GM21390 (cell line): ENCODE measurements at regions not wholly inside any gene's neighbourhood (a gene's known extent, or its start where the extent isn't known, plus 50 kb on each side); places are given as distances from the start of the nearest gene placed in this dataset.

Experiments used
- ATAC-seq: cut with Tn5 transposase; IDR thresholded peaks from one replicate; pipeline ENCODE4 v1.9.1; 2021; ENCODE audit not compliant: unreplicated experiment

DNA sequence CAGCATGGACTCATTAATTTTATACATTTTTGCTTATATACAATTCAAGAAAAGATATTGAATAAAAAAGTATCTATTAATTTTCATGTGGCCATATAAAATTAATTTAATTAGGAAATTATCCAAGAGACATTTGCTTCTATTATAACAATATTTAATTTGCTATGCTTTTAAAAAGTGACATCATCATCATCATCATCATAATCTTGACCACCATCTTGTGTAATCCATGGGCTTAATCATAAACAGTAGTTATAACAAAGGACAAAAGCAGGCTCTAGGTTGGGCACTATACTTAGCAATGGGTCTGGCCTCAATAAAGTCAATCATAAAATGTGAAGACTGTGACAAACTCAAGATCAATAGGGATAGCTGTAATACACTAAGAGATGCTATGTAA lies 1031.6 kb downstream of the SLITRK1 start:
- ATAC-seq = no peak

DNA sequence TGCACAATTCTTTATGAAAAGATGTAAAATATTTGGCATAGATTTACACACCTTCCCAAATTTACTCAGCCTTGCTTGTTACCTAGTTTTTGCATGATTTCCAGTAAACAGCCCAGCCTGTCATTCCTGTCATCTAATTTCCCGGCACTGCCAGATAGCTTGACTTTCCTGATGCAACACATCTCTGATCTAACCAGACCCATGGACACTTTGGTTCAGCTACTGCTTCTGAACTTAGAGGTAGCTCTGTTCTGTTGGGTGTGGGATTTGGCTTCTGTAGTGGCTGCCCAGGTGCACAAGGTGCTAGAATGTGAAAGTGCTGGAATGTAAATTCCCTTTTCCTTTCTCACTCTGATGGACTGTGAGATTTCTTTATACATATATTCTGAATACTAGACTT lies 1033.5 kb downstream of the SLITRK1 start:
- ATAC-seq = no peak

DNA sequence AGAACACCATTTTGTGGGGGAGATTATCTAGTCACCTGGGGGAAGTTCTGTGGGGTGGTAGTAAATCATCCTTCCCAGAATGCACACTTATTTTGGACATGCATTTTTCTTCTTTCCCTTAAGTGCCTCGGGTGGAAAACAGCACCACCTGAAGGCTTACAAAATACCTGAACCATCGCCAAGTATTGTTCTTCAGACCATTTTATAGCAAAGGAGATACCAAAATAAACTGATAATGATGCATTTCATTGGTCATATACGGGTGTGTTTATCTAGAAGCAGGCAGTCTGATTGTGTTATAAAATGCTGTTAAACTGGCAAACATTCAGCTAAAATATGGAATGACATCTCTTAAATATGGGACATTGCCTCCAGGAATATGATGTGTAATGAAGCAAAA lies 1034.7 kb downstream of the SLITRK1 start:
- ATAC-seq = no peak

GRCh38 chr13:82833923-82834322 lies 1048.4 kb downstream of the SLITRK1 start:
- ATAC-seq = no peak

DNA sequence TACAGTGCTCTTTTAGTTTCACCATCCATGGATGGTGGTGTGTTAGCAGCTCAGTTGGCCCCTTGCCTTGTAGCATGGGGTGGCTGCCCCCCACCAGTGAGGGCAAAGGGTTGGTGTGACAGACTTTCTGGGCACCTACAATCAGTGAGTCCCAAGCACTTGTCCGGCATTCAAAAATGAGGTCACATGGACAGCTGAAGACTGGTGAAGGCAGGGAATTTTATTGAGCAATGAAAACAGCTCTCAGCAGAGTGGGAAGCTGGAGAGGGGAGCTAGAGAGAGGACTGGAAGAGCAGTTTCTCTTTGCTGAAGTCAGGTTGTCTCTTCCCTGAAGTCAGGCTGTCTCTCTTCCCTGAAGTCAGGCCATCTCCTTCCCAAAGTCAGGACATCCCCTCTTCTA lies 1053.2 kb downstream of the SLITRK1 start:
- no peak for ATAC-seq

GRCh38 chr13:82827724-82828123 lies 1054.5 kb downstream of the SLITRK1 start:
- no peak for ATAC-seq

DNA sequence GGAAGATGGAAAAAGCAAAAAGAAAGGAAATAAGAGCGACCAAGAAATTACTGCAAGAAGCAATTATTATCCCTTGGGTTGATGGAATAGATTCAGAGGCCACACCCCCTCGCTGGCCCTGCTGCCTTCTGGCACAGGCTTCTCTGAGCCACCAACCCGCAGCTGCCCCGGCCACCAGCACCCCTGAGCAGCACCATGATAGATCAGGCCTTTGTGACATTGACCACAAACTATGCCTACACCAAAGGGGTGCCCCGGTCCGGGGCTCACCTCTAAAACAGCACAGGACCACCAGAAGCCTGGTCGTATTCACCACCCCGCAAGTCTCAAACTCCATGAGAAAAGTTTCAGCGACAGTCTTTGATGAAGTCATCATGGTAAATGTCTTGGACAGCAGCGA lies 1059.3 kb downstream of the SLITRK1 start:
- ATAC-seq = no peak

- ATAC-seq = no peak
Measured at GRCh38 chr13:82817133-82817532, 1065.1 kb downstream of the SLITRK1 start.

GRCh38 chr13:82815791-82816190 lies 1066.5 kb downstream of the SLITRK1 start:
- no peak for ATAC-seq

- no peak for ATAC-seq
Measured at GRCh38 chr13:82803341-82803740, 1078.9 kb downstream of the SLITRK1 start.

- no peak for ATAC-seq
Measured at GRCh38 chr13:82802528-82802927, 1079.7 kb downstream of the SLITRK1 start.

DNA sequence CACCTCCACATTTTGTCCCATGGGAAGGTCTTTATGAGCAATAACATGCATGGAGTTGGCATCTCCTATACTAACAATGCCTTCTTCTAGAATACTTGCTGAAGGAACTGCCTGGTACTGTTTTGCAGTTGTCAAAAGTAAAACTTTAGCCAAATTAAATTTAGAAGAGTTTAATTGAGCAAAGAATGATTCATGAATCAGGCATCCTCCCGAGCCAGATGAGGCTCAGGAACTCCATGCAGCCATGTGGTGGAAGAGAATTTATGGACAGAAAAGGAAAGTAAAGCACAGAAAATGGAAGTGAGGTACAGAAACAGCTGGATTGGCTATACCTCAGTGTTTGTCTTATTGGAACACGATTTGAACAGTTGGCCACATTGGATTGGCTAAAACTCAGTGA lies 1081.9 kb downstream of the SLITRK1 start:
- no peak for ATAC-seq

GRCh38 chr13:82797876-82798275 lies 1084.4 kb downstream of the SLITRK1 start:
- no peak for ATAC-seq

DNA sequence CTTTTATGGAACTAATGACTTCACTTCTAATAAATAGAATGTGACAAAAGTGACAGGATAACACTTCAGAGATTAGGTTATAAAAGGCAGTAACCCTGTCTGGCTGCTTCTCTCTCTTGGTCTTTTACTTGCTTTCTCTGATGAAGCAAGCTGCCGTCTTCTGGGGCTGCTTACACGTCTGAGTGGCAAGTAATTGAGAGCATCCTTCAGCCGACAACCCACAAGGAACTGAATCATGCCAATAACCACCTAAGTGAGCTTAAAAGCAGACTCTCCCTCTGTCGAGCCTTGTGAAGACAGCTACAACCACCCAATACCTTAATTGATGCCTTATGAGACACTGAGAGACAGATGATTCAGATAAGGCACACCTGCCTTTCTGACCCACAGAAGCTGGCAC lies 1091.2 kb downstream of the SLITRK1 start:
- no peak for ATAC-seq

GRCh38 chr13:82772816-82773215 lies 1109.5 kb downstream of the SLITRK1 start:
- ATAC-seq = no peak

DNA sequence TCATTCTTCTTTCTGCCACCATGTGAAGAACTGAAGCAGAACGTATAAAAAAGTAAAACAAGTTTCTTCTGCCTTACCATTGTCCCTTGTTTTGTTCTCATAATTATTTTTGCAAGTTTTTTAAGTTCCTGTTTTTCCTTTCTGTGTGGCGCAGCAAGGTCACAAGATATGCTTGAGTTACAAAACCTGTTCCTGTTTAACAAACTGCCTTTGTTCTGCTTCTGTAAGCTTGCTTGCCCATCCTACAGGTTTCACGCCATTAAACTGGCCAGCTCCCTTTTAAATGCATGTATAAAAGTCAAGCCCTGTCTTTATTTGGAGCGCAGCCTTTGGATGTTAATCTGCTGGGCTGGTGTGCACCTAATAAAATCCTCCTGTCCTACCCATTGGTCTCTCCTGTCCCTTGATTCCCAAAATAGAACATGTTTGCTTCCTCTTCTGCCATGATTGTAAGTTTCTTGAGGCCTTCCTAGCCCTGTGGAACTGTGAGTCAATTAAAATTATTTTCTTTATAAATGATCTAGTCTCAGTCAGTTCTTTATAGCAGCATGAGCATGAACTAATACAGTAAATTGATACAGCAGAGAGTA lies 1115.4 kb downstream of the SLITRK1 start:
- ATAC-seq = no peak

- no peak for ATAC-seq
Measured at GRCh38 chr13:82758044-82758443, 1124.2 kb downstream of the SLITRK1 start.

DNA sequence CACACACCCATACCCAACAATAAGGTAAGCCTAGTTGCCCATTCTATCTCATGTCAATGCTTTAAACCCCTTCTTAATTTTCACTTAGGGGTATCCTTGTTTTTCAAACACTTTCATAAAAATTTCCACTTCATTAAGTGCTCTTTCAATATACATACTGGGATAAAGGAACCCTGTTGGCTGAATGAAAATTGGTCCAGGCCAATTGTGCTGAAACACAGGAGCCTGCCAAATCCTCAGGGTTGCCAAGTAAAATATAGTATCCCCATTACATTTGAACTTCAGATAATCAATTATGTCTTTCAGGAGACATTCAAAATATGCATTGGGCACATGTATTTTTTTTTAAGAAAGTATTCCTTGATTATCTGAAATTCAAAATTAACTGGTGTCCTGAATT lies 1131.1 kb downstream of the SLITRK1 start:
- no peak for ATAC-seq

GRCh38 chr13:82749551-82749950 lies 1132.7 kb downstream of the SLITRK1 start:
- no peak for ATAC-seq

- ATAC-seq = no peak
Measured at GRCh38 chr13:82747958-82748357, 1134.3 kb downstream of the SLITRK1 start.

GRCh38 chr13:82747291-82747690 lies 1135.0 kb downstream of the SLITRK1 start:
- no peak for ATAC-seq

- ATAC-seq = no peak
Measured at GRCh38 chr13:82740442-82740841, 1141.8 kb downstream of the SLITRK1 start.

GRCh38 chr13:82739881-82740280 lies 1142.4 kb downstream of the SLITRK1 start:
- no peak for ATAC-seq

DNA sequence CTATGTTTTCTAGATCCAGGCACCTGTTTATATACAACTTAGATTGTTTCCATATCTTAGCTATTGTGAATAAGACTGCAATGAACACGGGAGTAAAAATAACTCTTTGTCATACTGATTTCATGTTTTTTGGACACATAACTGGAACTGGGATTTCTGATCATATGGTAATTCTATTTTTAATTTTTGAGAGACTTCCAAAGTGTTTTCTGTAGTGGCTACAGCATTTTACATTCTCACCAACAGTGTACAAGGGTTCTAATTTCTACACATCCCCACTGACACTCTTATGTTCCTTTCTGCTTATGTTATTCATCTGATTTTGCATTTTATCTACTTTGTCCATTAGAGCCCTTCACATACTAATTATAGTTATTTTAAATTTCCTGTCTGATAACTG lies 1152.9 kb downstream of the SLITRK1 start:
- ATAC-seq = no peak
